NCI-H1694 treated with DMSO at 0.1 percent for 48 hours (cell line): ENCODE measurements at regions not wholly inside any gene's neighbourhood (a gene's known extent, or its start where the extent isn't known, plus 50 kb on each side); places are given as distances from the start of the nearest gene placed in this dataset.

ENCODE experiments used
- DNase-seq: peaks from one replicate; lab custom pipeline; 2025; lab: John Stamatoyannopoulos, UW

DNA sequence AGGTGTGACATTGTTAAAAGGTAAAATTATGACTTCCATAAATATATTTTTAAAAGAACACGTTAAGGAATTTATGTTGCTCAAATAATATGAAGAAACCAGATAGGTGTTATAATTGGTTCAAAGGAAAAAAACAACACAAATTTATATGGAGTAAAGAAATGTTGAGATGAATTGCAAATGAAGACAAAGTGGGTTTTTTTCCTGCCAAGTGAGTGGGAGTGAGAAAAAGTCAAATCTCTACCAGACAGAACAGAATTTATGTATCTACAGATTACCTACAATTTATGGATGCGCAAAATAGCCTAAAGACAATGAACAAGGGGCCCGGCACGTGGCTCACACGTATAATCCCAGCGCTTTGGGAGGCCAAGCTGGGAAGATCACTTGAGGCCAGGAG lies 159.7 kb upstream of the SLC1A4 start:
- DNase-seq: no peak

DNA sequence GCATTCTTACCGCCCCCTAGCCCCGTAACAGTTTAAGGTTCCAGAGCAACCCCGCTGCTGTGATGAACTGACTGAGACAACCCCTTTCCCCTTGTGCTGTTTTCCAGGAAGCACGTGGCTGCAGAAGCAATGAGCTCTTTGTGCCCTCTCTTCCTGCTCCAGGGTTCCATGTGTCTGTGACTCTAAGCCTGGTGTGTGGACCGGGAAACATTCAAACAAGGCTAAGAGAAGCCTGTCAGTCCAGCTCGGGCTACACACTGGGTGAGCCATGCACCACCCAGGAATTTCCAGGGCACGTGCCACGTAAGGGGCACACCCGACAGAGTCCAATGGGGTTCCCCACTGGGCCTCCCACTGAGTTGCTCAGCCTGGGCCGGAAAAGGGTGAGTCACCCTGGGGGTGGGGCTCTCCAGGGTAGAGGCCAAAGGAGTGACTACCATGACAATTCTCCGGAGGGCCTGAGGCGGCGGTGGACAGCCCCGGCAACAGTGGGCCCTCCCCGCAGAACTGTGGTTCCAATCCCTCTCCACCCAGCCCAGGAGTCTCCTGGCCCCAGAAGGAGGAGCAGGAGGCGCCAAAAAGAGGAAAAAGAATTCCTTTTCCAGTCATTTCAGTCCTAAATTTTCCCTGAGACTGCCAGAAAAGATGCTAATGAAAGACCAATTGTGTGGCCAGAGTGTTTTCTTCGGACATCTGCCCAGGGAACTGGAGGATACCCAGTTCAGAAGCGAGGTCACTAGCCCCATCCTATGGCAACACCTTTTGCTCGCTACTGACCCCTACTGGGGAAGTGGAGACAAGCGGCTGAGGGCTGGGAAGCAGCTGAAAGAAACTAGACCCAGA lies 157.8 kb upstream of the SLC1A4 start:
- peak; percentile 45 for DNase-seq

DNA sequence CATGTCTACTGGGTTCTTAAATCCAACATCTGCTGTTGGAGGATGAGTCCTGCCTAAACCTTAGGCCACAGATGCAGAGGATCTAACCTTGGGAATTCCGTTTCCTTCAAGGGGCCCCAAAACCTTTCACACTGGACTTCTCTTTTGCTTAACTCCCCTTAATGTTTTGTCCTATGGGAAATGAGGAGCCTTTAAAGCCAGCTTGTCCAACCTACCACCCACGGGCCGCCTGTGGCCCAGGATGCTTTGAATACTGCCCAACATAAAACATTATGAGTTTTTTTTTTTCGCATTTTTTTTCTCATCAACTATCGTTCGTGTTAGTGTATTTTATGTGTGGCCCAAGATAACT lies 157.2 kb upstream of the SLC1A4 start:
- no peak for DNase-seq

DNA sequence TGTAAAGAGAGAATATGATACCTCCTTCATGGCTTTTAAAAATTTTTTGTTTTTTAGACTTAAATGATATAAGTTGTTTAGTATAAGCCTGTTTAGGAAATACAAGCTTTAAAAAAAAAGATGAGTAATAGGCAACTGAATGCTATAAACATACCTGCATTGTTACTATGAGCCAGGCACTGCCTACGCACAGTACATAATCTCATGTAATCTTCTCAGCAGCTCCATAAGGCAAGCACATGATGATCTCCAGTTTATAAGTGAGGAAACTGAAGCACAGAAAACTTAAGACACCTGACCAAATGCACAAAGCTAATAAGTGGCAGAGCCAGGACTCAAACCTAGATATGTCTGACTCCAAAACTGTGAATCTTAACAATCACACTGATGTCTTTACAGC lies 156.3 kb upstream of the SLC1A4 start:
- no peak for DNase-seq

DNA sequence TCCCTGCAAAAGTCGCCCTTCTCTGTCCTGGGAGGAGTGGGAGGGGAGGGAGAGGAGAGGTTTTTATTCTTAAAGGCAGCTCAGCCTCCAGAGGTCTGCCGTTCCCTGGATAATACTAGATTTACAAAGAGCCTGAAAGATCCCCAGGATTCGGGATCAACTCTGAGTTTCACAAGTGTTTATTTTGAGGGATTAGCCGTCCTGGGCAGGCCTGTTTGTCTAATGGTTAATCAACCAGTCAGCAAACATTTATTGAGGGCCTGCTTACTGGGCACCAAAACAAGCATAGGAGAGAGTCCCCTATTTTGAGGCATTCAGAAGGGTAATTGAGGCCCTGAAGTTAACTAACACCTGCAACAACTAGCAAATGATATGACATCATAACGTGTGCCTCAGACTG lies 152.6 kb upstream of the SLC1A4 start:
- no peak for DNase-seq

DNA sequence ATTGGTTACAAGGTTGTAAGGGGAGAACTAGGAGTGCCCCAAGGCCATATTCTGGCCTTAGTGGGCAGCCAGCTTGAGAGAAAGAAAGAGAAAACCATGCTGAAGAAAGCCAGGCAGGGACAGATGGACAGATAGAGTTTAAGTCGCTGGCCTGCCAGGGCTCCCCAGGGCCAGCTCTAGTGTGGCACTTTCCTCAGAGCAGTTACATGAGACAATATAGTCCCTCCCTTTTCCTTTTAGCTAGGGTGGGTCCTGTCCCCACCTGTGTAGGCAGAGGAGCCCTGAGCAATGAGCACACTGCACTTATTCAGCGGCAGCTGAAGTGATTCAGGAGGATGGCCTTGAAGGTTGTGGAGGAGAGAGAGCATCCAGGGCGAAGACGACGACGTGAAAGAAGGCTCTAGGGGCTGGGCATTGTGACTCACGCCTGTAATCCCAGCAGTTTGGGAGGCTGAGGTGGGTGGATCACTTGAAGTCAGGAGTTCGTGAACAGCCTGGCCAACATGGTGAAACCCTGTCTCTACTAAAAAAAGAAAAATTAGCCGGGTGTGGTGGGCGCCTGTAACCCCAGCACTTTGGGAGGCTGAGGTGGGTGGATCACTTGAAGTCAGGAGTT lies 152.0 kb upstream of the SLC1A4 start:
- no peak for DNase-seq

DNA sequence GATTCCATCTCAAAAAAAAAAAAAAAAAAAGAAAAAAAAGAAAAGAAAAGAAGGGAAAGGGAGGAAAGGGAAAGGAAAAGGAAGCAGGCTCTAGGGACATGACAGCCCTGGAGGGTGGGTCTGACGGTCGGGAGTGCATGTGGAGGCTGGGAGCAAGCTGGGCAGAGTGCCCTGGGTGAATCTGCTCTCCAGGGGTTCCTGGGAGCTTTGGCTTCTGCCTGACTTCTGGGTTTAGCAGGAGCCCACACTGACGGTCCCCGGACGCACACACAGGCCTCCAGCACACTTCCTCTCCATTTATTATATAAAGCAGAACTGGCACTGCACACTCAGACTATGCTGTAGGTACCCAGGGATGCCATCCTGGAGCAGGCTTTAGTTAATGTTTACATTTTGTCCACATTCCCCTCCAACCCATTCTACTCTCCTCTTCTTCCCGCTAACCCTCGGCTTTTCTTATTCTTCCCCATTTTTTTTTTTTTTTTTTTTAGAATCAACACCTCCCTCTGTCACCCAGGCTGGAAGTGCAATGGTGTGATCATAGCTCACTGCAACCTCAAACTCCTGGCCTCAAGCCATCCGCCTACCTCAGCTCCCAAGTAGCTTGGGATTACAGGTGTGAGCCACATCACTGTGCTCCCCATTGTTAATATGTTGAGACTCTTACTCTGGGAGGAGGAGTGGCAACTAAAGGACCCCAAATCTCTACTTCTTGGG lies 151.1 kb upstream of the SLC1A4 start:
- no peak for DNase-seq

DNA sequence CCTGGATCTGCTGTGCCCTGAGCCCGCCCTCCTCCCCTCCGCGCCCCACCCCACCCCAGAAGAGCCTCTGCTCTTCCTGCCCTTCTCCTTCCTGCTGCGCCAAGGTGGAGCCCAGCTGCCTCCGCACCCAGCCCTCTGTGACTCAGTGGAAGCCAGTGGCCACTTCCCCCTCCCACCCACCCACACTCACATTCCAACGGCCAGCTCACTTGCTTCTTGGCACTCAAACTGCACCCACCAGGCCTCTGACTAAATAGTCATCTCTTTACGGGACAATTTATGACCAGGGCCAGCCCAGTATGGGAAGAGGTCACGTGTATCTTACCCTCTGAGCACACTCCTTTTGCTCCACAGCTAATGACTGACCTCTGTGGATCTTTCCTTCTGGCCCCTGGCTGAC lies 150.4 kb upstream of the SLC1A4 start:
- no peak for DNase-seq

DNA sequence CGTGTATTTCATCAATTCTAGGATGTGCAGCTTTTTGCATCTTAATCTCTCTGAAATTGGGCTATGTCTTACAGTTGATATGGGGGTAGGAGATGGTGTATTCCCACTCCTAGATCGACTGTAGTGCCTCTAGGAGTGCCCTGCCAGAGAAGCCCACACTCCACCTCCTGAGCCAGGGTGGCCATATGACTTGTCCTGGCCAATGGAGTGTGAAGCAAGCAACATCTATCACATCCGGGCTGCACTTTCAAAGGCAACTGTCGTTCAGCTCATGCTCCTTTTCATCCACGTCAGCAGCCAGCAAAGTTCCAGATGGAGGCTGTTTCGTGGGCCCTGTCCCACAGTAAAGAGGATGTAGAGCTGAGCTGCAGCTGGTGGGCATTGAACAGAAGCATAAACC lies 149.4 kb upstream of the SLC1A4 start:
- no peak for DNase-seq

DNA sequence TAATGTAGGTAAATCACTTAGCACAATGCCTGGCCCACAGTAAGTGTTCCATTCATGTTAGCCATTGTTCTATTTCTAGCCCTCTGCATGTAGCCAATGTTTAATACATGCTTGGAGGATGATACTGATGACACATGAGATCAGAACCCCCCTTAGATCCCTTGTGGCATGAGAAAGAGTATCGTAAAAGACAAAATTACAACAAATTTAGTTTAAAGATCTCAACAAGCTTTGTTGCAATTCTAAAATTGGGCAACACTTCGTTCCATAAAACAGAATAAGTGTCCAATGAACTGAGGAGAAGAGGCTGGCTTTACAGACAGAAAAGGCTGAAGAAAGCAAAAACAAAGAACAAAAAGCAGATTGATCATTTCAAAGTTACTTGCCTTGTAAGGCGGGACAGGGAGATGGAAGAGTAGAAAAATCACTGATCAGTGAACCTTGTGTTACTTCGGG lies 148.7 kb upstream of the SLC1A4 start:
- DNase-seq: no peak

DNA sequence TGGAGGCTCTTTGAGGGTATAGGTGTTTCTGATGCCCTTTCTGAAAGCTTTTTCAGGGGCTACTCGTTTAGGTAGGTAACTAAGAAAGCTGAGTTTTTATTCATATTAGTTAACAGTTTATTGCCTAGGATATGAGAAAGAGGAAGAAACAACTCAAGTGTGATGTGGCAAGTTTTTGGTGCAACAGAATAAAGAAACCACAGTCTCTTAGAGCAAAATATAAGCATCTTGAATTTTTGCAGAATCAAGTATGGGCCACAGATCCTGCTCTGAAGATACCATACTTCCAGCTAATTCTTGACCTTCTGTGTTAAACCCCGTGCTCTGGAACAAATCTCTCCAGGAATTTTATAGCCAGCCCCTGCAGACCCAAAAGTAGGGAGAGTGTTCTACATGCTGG lies 147.7 kb upstream of the SLC1A4 start:
- no peak for DNase-seq

DNA sequence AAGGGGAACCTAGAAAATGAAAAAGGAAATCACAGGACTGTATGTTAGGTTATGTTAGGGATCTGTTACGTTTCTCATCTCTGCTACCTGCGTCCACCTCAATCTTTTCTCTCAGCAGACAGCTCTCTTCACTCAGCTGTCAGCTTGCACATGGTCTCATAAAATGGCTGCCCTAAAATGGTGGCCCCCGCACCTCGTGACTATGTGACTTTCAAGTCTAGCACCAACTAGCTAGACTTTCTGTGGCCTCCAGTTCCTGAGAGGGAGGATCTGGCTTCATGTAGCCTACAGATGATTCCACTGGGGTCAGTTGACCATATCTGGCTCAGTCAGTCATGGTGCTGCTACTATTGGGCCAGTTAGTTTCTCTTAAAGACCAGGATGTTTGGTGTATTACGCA lies 147.2 kb upstream of the SLC1A4 start:
- no peak for DNase-seq

DNA sequence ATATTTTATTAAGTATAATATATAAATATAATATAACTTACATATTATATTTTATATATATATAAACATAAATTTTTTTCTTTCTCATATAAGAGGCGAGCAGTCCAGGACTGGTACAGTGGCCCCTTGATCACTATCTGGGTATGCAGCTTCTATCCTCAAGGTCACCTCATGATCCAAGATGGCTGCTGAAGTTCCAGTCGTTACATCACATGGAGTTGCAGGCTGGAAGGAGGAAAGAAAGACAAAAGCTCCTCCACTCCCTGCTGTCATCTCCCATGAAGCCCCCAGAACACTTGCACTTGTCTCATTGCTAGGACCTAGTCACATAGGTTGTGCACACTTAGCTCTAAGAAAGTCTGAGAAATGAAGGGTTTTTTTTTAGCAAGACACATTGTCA lies 145.1 kb upstream of the SLC1A4 start:
- no peak for DNase-seq

DNA sequence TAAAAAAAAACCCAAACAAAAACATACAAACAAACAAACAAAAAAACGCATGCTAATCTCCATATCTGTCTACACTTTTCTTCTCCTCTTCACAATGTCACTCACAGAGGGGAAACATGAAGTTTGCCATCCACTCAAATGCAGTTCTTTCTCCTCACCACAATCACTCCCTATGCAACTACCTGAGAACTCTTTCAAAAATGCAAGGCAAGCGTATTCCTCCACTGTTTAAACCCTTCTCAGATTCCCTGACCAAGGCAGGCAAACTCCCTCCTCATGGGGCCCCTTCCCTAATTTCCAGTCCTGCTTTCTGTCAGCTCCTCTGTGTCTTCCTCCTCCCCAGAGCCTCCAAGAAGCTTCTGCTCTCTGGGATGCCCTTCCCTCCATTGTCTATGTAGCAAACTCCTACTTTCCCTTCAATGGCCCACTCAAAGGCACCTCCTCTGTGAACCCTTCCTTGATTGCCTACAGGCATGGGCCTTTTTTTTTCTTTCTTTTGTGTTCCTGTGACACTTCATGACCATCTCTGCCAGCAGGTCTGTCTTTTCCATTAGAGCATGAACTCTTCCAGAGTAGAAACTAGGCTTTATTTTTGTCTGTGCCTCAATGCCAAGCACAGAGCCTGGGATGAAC lies 143.8 kb upstream of the SLC1A4 start:
- DNase-seq: no peak

DNA sequence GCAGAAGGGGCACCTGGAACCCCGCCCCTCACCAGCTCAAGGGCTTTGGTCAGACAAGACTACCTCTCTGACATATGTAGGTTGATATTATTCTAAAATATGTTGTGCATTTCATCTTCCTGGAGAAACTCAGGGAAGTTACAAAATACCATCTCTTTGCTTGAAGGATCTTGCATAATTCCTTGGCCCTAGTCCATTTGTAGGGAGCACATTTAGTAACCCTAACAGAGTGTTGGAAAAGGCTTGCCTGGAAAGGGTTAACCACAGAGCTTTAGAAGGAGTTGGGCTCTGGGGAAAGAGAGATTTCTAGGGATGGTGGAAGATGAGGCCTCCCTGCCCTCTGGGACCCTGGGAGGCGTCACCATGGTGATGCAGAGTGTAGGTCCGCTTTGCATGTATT lies 143.0 kb upstream of the SLC1A4 start:
- no peak for DNase-seq

DNA sequence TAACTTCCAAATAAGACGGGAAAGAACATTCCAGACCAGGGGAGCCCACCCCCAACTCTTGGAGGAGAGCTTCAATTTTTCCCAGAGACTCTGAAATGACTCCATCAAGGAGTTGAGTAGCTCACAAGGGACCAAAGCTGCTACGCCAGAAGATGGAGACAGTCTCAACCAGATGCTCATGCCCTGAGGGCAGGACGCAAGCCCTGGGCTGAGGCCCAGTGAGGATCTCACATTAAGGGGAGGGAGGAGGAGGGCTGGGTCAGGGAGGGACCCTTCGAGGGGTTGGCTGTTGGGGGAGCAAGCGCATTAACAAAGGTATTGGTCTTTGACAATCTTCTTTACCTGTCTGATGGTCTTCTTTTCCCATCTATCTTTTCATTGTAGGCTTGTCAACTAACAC lies 141.3 kb upstream of the SLC1A4 start:
- DNase-seq: no peak

DNA sequence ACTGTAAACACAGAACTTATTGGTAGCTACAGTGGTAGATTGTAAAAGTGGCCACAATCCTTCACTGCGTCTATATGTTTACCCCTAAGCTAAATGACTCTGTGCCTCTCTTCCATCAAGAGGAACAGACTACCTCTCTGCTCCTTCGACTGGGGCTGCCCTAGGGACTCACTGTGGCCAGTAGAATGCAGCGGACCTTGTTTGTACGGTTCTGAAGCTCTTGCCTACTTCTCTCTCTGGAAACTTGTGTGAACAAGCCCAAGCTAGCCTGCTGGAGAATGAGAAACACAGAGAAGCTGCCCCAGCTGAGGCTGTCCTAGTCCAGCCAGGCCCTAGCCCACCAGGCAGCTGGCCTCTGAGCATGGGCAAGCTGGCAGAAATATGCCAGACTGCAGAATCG lies 140.8 kb upstream of the SLC1A4 start:
- no peak for DNase-seq

DNA sequence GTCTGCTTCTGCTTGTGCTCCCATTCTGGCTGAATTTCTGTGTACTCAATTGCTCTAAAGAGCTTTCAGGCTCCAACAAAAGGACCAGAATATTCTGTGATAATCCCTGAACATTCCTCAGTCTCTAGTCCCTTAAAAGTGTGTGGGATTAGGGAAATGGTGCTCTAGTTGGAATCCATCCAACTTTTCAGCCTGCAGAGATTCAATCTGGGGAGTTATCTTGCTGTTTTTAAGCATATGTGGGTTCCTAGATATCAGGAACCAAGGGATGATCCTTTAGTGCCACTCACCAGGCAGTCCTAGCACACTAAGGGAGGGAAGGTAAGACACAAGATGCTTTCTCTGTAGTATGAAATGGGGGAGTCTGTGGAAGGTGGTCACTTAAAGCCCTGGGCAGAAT lies 140.3 kb upstream of the SLC1A4 start:
- no peak for DNase-seq

DNA sequence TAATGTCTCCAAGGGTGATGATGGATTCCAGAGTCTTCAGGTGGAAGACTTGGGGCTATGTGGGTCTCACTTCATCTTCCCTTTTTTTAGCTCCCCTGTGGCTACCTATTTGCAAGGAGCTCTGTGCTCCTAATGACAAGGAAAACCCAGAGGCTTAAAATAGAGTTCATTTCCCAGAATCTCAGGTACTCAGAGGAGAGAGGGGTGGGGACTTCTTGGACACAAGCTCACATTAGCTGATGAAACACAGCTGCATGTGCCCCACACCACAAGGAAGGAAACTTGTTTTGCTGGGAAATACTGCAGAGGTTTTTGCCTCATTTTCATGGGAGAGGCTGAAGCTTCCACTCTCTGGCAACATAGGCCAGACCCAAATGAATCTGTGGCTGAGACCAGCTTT lies 138.6 kb upstream of the SLC1A4 start:
- DNase-seq: no peak

DNA sequence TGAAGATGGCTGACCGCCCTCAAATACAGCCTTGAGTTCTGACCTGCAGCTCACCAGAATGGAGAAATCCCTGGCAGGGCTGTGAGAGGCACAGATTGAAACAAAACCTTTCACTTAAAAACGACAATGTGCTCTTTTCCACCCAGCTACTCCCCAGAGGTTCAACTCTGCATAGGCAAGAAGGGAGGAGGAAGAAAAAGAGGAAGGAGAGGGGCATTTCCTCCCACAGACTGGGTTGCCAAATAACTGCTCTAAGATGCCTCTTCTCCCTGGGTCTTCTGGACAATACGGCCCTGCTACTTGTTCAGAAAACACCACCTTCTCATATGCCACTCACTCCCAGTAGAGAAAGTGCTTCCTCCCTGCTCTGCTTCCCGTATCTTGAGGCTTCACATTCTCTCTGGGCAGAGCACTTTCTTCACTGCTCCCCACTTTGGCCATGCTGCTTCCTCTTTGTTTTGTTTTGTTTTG lies 136.4 kb upstream of the SLC1A4 start:
- no peak for DNase-seq

DNA sequence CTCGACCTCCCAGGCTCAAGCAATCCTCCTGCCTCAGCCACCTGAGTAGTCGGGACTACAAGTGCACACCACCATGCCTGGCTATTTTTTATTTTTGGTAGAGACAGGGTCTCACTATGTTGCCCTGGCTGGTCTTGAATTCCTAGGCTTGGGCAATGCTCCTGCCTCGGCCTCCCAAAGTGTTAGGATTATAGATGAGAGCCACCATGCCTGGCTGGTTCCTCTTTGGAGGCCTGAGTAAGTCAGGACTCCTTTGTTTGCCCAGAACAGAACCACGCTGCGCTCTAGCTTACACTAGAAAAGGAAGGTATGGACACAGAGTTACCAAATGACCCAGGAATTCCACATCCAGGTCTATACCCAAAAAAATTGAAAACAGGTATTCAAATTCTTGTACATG lies 135.9 kb upstream of the SLC1A4 start:
- no peak for DNase-seq

DNA sequence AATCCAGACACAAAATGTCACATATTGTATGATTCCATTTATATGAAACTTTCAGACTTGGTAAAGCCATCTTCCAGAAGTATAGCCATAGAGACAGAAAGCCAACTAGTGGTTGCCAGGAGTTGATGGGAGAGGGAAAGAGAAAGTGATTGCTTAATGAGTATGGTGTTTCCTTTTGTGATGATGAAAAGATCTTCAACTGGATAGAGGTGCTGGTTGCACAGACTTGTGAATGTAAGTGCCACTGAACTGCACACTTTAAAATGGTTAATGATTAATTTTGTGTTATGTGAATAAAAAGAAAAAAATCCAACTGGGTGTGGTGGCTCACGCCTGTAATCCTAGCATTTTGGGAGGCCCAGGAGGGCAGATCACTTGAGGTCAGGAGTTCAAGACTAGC lies 135.3 kb upstream of the SLC1A4 start:
- no peak for DNase-seq

DNA sequence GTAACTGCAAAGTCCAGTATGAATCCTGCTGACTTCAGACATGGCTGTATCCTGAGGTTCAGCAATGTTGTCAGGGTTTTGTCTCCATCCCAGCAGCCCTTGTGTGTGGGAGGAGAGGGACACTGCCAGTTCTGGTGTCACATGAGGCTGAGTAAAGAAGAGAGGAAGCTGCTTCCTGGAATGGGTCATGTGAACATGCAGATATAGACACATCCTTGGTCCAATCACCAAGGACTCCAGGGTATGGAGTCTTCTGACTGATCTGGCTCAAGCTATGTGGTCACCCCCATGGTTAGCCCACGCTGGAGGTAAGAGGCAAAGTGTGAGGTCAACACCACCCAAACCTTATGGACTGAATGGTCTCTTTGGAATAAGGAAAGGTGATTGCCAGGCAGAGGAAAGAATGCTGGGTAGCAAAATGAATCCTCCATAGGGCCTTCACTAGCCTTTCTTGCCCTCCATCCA lies 134.4 kb upstream of the SLC1A4 start:
- DNase-seq: no peak
